ENCODE measurements at regions not wholly inside any gene's neighbourhood (a gene's known extent, or its start where the extent isn't known, plus 50 kb on each side); places are given as distances from the start of the nearest gene placed in this dataset.

- no peak for TF ChIP-seq POLR2A (IDR thresholded peaks at IDR 0.05; ENCODE audit: low read depth, low read length)
- FAIRE-seq = no peak
- no peak for DNase-seq (ENCODE audit: insufficient read length, low spot score)
Measured at GRCh38 chrX:6783912-6784311, 249.0 kb upstream of the VCX3A start.

GRCh38 chrX:6782831-6783230 is 247.9 kb upstream of the VCX3A start:
- FAIRE-seq (no peak), DNase-seq (ENCODE audit: insufficient read length, low spot score) (no peak)
- TF ChIP-seq POLR2A (IDR thresholded peaks at IDR 0.05; ENCODE audit: low read depth, low read length) = no peak

GRCh38 chrX:6778544-6779503 is 243.9 kb upstream of the VCX3A start:
- no peak for FAIRE-seq
- no peak for TF ChIP-seq POLR2A (IDR thresholded peaks at IDR 0.05; ENCODE audit: low read depth, low read length)
- DNase-seq (ENCODE audit: insufficient read length, low spot score) = no peak

- no peak for TF ChIP-seq POLR2A (IDR thresholded peaks at IDR 0.05; ENCODE audit: low read depth, low read length)
- DNase-seq (ENCODE audit: insufficient read length, low spot score) (no peak), FAIRE-seq (no peak)
Measured at GRCh38 chrX:6777238-6778002, 242.5 kb upstream of the VCX3A start.

- DNase-seq (ENCODE audit: insufficient read length, low spot score) (no peak), FAIRE-seq (no peak)
- TF ChIP-seq POLR2A (IDR thresholded peaks at IDR 0.05; ENCODE audit: low read depth, low read length) = no peak
Measured at GRCh38 chrX:6770936-6771335, 236.0 kb upstream of the VCX3A start.

GRCh38 chrX:6768881-6769280 is 234.0 kb upstream of the VCX3A start:
- DNase-seq (ENCODE audit: insufficient read length, low spot score) = no peak
- no peak for FAIRE-seq
- TF ChIP-seq POLR2A (IDR thresholded peaks at IDR 0.05; ENCODE audit: low read depth, low read length) = no peak

- DNase-seq (ENCODE audit: insufficient read length, low spot score) = no peak
- no peak for TF ChIP-seq POLR2A (IDR thresholded peaks at IDR 0.05; ENCODE audit: low read depth, low read length)
- FAIRE-seq = no peak
Measured at GRCh38 chrX:6761251-6761650, 226.3 kb upstream of the VCX3A start.

GRCh38 chrX:6759655-6760375 is 224.9 kb upstream of the VCX3A start:
- FAIRE-seq = no peak
- no peak for TF ChIP-seq POLR2A (IDR thresholded peaks at IDR 0.05; ENCODE audit: low read depth, low read length)

GRCh38 chrX:6758234-6758633 is 223.3 kb upstream of the VCX3A start:
- FAIRE-seq (no peak), DNase-seq (ENCODE audit: insufficient read length, low spot score) (no peak)
- no peak for TF ChIP-seq POLR2A (IDR thresholded peaks at IDR 0.05; ENCODE audit: low read depth, low read length)

More at GRCh38 chrX:6759655-6760375, 224.9 kb upstream of the VCX3A start:
- DNase-seq (ENCODE audit: insufficient read length, low spot score) = no peak

- FAIRE-seq = no peak
- DNase-seq (ENCODE audit: insufficient read length, low spot score) = no peak
- no peak for TF ChIP-seq POLR2A (IDR thresholded peaks at IDR 0.05; ENCODE audit: low read depth, low read length)
Measured at GRCh38 chrX:6757631-6758030, 222.7 kb upstream of the VCX3A start.

- no peak for TF ChIP-seq POLR2A (IDR thresholded peaks at IDR 0.05; ENCODE audit: low read depth, low read length)
- FAIRE-seq (no peak), DNase-seq (ENCODE audit: insufficient read length, low spot score) (no peak)
Measured at GRCh38 chrX:6748595-6748994, 213.7 kb upstream of the VCX3A start.

GRCh38 chrX:6738518-6739470 is 203.9 kb upstream of the VCX3A start:
- DNase-seq (ENCODE audit: insufficient read length, low spot score) = no peak
- no peak for TF ChIP-seq POLR2A (IDR thresholded peaks at IDR 0.05; ENCODE audit: low read depth, low read length)
- no peak for FAIRE-seq

All from H54 (cell line).